DMS153 treated with DMSO at 0.1 percent for 48 hours (cell line): ENCODE measurements at regions not wholly inside any gene's neighbourhood (a gene's known extent, or its start where the extent isn't known, plus 50 kb on each side); places are given as distances from the start of the nearest gene placed in this dataset.

Source experiments
- DNase-seq: peaks from one replicate; lab custom pipeline; 2025; ENCODE audit not compliant: unreplicated experiment; lab: John Stamatoyannopoulos, UW

DNA sequence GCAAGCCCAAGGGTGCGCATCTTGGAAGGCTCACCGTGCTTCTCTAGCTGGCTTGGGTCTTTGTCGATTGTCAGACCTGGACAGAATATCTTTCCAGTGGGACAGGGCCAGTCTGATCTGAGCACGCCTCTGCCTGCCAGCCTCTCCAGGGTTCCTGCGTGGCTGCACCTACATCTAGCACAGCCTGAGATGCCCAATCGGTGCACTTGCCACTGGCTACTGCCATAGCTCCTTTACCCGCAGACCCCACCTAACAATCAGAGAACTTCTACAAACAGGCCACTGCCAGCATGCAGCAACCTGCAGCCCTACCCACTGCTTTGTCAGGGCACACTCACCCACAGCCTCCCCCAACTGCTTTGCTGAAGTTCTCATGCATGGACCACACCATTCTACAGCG is 56.7 kb upstream of the PHACTR3 start:
- DNase-seq, result no peak
